GM12878 (cell line): ENCODE measurements at regions not wholly inside any gene's neighbourhood (a gene's known extent, or its start where the extent isn't known, plus 50 kb on each side); places are given as distances from the start of the nearest gene placed in this dataset.

ENCODE experiments used
- ATAC-seq: fragments of 200-7000 bp; cut with Tn5 transposase; 3 replicates; pipeline ENCODE4 v1.9.1; 2020; ENCODE audit warnings: mild to moderate bottlenecking, moderate library complexity
- BruUV-seq: library from RNA; stranded (reverse); fragments of 400-500 nt; replicated peaks from 2 replicates; lab custom pipeline; 2021; lab: Mats Ljungman, UMichigan
- CTCF ChIA-PET: fragments of 300-600 bp; sonication (Branson Sonifier 250); formaldehyde crosslinking; extraction: SDS; loops from one replicate; lab custom pipeline; 2021; ENCODE audit warnings: inconsistent platforms; lab: Yijun Ruan, JAX
- POLR2A ChIA-PET: fragments of 350-600 bp; formaldehyde crosslinking; extraction: SDS; loops from one replicate; lab custom pipeline; 2021; ENCODE audit warnings: inconsistent platforms; lab: Charles Lee
- RAD21 ChIA-PET: fragments of 300-600 bp; sonication (Branson Sonifier 250); formaldehyde crosslinking; loops from one replicate; lab custom pipeline; 2023; ENCODE audit warnings: antibody characterized with exemption; ENCODE audit not compliant: unreplicated experiment; lab: Charles Lee
- SMC1A ChIA-PET: fragments of 300-600 bp; sonication (Branson Sonifier 250); formaldehyde crosslinking; loops from one replicate; lab custom pipeline; 2023; ENCODE audit not compliant: unreplicated experiment, uncharacterized antibody; lab: Charles Lee
- DNase-seq: peaks from one replicate; pipeline ENCODE4 v3.0.0-alpha.2; 2011; ENCODE audit warnings: low read depth, low spot score
- FAIRE-seq: peaks from 3 replicates; lab custom pipeline; 2011; peaks lifted over from hg19 to GRCh38; lab: Jason Lieb, UNC
- H2AFZ ChIP-seq: 2 replicates; pipeline ENCODE4 v1.6.0; 2011; ENCODE audit warnings: low read depth, low read length, control low read depth; ENCODE audit not compliant: control insufficient read depth
- H3K27ac ChIP-seq: 2 replicates; pipeline ENCODE4 v1.5.1; 2011; ENCODE audit warnings: control low read depth; ENCODE audit not compliant: control insufficient read depth, insufficient read depth
- H3K27me3 ChIP-seq, 2 experiments: replicated peaks in 1 of 2; 2 replicates each; pipeline versions ENCODE4 v1.6.0 to v1.6.1; 2011; ENCODE audit warnings: low read length in 1 of 2; ENCODE audit not compliant: control insufficient read depth in 2 of 2, insufficient read depth in 2 of 2
- H3K36me3 ChIP-seq, 2 experiments: 2 replicates each; pipeline ENCODE4 v1.5.1; 2011; ENCODE audit warnings: low read length in 1 of 2; ENCODE audit not compliant: control insufficient read depth in 2 of 2, insufficient read depth in 2 of 2
- H3K4me1 ChIP-seq: 2 replicates; pipeline ENCODE4 v1.6.1; 2011; ENCODE audit warnings: mild to moderate bottlenecking, low read length, moderate library complexity, mixed read lengths; ENCODE audit not compliant: control insufficient read depth, insufficient read depth
- H3K4me2 ChIP-seq: 2 replicates; pipeline ENCODE4 v1.6.0; 2011; ENCODE audit warnings: control low read depth; ENCODE audit not compliant: control insufficient read depth, insufficient read depth
- H3K4me3 ChIP-seq: fragments of 200-600 bp; sonication (generic); 2 replicates; pipeline ENCODE4 v1.5.1; 2016
- H3K79me2 ChIP-seq: 2 replicates; pipeline ENCODE4 v1.6.0; 2011; ENCODE audit warnings: low read length; ENCODE audit not compliant: control insufficient read depth, insufficient read depth
- H3K9ac ChIP-seq: 2 replicates; pipeline ENCODE4 v1.8.0; 2011; ENCODE audit warnings: low read length, control low read depth, mixed read lengths; ENCODE audit not compliant: control insufficient read depth, insufficient read depth
- H3K9me3 ChIP-seq: replicated peaks from 3 replicates; pipeline ENCODE4 v1.5.1; 2011; ENCODE audit warnings: mild to moderate bottlenecking, low read length; ENCODE audit not compliant: control insufficient read depth, insufficient read depth
- H4K20me1 ChIP-seq: 2 replicates; pipeline ENCODE4 v1.6.0; 2011; ENCODE audit not compliant: control insufficient read depth, insufficient read depth
- ASH2L ChIP-seq: fragments of 300-600, 200-600 bp; sonication (generic); IDR thresholded peaks from 2 replicates; pipeline ENCODE4 v1.6.1; 2017; ENCODE audit warnings: low read depth, mild to moderate bottlenecking, borderline replicate concordance
- BRCA1 ChIP-seq: IDR thresholded peaks from 2 replicates; pipeline ENCODE4 v1.6.1; 2011; ENCODE audit warnings: low read depth, low read length, improper control_type of control experiment
- CHD2 ChIP-seq: IDR thresholded peaks from 2 replicates; pipeline ENCODE4 v1.6.1; 2011; ENCODE audit warnings: low read depth, low read length, improper control_type of control experiment, borderline replicate concordance
- EED ChIP-seq: sonication (generic); IDR thresholded peaks from 2 replicates; pipeline ENCODE4 v1.6.1; 2016; ENCODE audit warnings: antibody characterized with exemption, low read depth
- FOS ChIP-seq: IDR thresholded peaks from 3 replicates; pipeline ENCODE4 v1.6.1; 2011; ENCODE audit warnings: borderline replicate concordance; ENCODE audit not compliant: insufficient read length; ENCODE audit errors: extremely low read depth
- KDM1A ChIP-seq: fragments of 200-600 bp; sonication (generic); IDR thresholded peaks from 2 replicates; pipeline ENCODE4 v1.6.1; 2016; ENCODE audit warnings: borderline replicate concordance
- MEF2A ChIP-seq: IDR thresholded peaks from 2 replicates; pipeline ENCODE4 v1.6.1; 2011; ENCODE audit warnings: low read depth, mild to moderate bottlenecking, low read length, moderate library complexity; ENCODE audit not compliant: insufficient read depth
- NR2F1 ChIP-seq: fragments of 450-650 bp; conservative IDR thresholded peaks from 2 replicates; pipeline ENCODE4 v1.6.1; 2017; ENCODE audit warnings: mild to moderate bottlenecking
- PML ChIP-seq: IDR thresholded peaks from 2 replicates; pipeline ENCODE4 v1.6.1; 2012; ENCODE audit warnings: low read length, inconsistent platforms
- RB1 ChIP-seq: fragments of 450-650 bp; formaldehyde crosslinking; IDR thresholded peaks from 2 replicates; pipeline ENCODE4 v1.6.1; 2017; ENCODE audit warnings: mild to moderate bottlenecking, borderline replicate concordance
- RBBP5 ChIP-seq: fragments of 200-600 bp; sonication (generic); conservative IDR thresholded peaks from 2 replicates; pipeline ENCODE4 v1.6.1; 2016
- WGBS: methylation state at CpG from one replicate; pipeline ENCODE4 v1.1.6; 2016; ENCODE audit warnings: low lambda C conversion rate; ENCODE audit not compliant: insufficient replicate concordance, insufficient coverage; ENCODE audit errors: missing lambda C conversion rate; 5-methylcytosine and 5-hydroxymethylcytosine counted together
- in situ Hi-C: fragments of 300-500 bp; cut with MboI; formaldehyde crosslinking; loops from 9 replicates; pipeline ENCODE4 v1.14.3; 2018; ENCODE audit warnings: mixed read lengths
- intact Hi-C: fragments of 100-400 bp; cut with micrococcal nuclease; formaldehyde crosslinking; loops from one replicate; pipeline ENCODE4 v1.14.2; 2022; ENCODE audit not compliant: unreplicated experiment
- TF ChIP-seq, protein P1 (sequence below): fragments of 450-650 bp; conservative IDR thresholded peaks from 2 replicates; pipeline ENCODE4 v1.6.1; 2017; ENCODE audit warnings: mild to moderate bottlenecking, moderate library complexity
- TF ChIP-seq, protein P2 (sequence below): fragments of 450-650 bp; IDR thresholded peaks from 2 replicates; pipeline ENCODE4 v1.6.1; 2017; ENCODE audit warnings: antibody characterized with exemption, mild to moderate bottlenecking, moderate library complexity
- TF ChIP-seq, protein P3 (sequence below): fragments of 450-650 bp; formaldehyde crosslinking; IDR thresholded peaks from 2 replicates; pipeline ENCODE4 v1.5.0; 2022; ENCODE audit warnings: mild to moderate bottlenecking, missing genetic modification characterization

DNA sequence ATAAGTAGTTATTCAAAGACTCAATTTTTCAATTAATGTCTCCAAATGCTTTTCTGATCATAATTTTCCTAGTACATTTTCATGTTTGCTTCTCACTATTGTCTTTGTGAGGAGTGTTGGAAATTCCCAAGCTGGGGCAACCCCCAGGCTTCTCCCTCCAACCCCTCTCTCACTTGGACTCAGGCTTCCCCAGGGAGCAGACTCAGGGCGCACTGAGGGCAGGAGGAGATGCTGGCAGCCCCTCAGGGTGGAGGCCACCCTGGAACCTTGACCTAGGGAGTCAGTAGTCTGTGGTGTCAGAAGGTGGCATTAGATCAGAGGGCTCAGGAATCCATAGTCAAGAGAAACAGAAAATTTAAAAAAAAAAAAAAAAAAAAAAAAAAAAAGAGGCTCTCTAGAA lies 86.5 kb upstream of the IRS2 start:
- CTCF ChIA-PET = no interaction called here
- intact Hi-C loops = no loop called here

More for the DNA sequence above, 86.5 kb upstream of the IRS2 start:
- no peak overlapping the region for H3K9ac ChIP-seq
- WGBS = 0% methylated on average over 1 of the region's 1 CpG
- no peak for ATAC-seq
- ChIA-PET SMC1A (no interaction called here), RAD21 (no interaction called here), POLR2A (no interaction called here)
- H3K27me3 ChIP-seq = peaks cover 0 to under 1% of the 10 kb centered on the region in 2 experiments; a peak in 1 of 4 replicates
- no peaks in the 10 kb centered on the region for H3K79me2 ChIP-seq
- TF ChIP-seq CHD2 (no peak), MEF2A (no peak), EED (no peak), BRCA1 (no peak), FOS (no peak), RBBP5 (no peak), ASH2L (no peak), KDM1A (no peak), PML (no peak), RB1 (no peak), NR2F1 (no peak)
- TF ChIP-seq, protein P1, sequence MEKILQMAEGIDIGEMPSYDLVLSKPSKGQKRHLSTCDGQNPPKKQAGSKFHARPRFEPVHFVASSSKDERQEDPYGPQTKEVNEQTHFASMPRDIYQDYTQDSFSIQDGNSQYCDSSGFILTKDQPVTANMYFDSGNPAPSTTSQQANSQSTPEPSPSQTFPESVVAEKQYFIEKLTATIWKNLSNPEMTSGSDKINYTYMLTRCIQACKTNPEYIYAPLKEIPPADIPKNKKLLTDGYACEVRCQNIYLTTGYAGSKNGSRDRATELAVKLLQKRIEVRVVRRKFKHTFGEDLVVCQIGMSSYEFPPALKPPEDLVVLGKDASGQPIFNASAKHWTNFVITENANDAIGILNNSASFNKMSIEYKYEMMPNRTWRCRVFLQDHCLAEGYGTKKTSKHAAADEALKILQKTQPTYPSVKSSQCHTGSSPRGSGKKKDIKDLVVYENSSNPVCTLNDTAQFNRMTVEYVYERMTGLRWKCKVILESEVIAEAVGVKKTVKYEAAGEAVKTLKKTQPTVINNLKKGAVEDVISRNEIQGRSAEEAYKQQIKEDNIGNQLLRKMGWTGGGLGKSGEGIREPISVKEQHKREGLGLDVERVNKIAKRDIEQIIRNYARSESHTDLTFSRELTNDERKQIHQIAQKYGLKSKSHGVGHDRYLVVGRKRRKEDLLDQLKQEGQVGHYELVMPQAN = no peak
- TF ChIP-seq, protein P2, sequence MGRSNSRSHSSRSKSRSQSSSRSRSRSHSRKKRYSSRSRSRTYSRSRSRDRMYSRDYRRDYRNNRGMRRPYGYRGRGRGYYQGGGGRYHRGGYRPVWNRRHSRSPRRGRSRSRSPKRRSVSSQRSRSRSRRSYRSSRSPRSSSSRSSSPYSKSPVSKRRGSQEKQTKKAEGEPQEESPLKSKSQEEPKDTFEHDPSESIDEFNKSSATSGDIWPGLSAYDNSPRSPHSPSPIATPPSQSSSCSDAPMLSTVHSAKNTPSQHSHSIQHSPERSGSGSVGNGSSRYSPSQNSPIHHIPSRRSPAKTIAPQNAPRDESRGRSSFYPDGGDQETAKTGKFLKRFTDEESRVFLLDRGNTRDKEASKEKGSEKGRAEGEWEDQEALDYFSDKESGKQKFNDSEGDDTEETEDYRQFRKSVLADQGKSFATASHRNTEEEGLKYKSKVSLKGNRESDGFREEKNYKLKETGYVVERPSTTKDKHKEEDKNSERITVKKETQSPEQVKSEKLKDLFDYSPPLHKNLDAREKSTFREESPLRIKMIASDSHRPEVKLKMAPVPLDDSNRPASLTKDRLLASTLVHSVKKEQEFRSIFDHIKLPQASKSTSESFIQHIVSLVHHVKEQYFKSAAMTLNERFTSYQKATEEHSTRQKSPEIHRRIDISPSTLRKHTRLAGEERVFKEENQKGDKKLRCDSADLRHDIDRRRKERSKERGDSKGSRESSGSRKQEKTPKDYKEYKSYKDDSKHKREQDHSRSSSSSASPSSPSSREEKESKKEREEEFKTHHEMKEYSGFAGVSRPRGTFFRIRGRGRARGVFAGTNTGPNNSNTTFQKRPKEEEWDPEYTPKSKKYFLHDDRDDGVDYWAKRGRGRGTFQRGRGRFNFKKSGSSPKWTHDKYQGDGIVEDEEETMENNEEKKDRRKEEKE = no peak
- TF ChIP-seq, protein P3, sequence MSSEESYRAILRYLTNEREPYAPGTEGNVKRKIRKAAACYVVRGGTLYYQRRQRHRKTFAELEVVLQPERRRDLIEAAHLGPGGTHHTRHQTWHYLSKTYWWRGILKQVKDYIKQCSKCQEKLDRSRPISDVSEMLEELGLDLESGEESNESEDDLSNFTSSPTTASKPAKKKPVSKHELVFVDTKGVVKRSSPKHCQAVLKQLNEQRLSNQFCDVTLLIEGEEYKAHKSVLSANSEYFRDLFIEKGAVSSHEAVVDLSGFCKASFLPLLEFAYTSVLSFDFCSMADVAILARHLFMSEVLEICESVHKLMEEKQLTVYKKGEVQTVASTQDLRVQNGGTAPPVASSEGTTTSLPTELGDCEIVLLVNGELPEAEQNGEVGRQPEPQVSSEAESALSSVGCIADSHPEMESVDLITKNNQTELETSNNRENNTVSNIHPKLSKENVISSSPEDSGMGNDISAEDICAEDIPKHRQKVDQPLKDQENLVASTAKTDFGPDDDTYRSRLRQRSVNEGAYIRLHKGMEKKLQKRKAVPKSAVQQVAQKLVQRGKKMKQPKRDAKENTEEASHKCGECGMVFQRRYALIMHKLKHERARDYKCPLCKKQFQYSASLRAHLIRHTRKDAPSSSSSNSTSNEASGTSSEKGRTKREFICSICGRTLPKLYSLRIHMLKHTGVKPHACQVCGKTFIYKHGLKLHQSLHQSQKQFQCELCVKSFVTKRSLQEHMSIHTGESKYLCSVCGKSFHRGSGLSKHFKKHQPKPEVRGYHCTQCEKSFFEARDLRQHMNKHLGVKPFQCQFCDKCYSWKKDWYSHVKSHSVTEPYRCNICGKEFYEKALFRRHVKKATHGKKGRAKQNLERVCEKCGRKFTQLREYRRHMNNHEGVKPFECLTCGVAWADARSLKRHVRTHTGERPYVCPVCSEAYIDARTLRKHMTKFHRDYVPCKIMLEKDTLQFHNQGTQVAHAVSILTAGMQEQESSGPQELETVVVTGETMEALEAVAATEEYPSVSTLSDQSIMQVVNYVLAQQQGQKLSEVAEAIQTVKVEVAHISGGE (CRISPR knock-in tag) = no peak
- no peaks in the 10 kb centered on the region for H4K20me1 ChIP-seq
- in situ Hi-C loops = no loop called here
- no peak overlapping the region for H3K27ac ChIP-seq
- DNase-seq = no peak
- no peak overlapping the region for H3K4me2 ChIP-seq
- H3K4me3 ChIP-seq = no peak overlapping the region
- no peak overlapping the region for H2AFZ ChIP-seq
- no peaks in the 10 kb centered on the region for H3K9me3 ChIP-seq
- no peaks in the 10 kb centered on the region for H3K4me1 ChIP-seq
- no peak for FAIRE-seq
- no TSS peak for BruUV-seq
- H3K36me3 ChIP-seq = no peaks in the 10 kb centered on the region
